Calu3 (cell line): ENCODE measurements at regions not wholly inside any gene's neighbourhood (a gene's known extent, or its start where the extent isn't known, plus 50 kb on each side); places are given as distances from the start of the nearest gene placed in this dataset.
"Not testable (repeated sequence)": the region's sequence is repeated elsewhere in the genome, so short reads cannot be mapped to it uniquely, and the experiment has no call there.

Source experiments
- BruUV-seq: library from RNA; stranded (reverse); fragments of 400-500 nt; replicated peaks from 2 replicates; lab custom pipeline; 2021; lab: Mats Ljungman, UMichigan
- CTCF ChIA-PET: fragments of 300-600 bp; sonication (Branson Sonifier 250); formaldehyde crosslinking; loops from one replicate; lab custom pipeline; 2022; ENCODE audit warnings: antibody characterized with exemption; lab: Charles Lee
- DNase-seq: peaks from one replicate; pipeline ENCODE4 v3.0.0; 2022
- H3K27ac Mint-ChIP-seq: one replicate; pipeline ENCODE4 v1.8.0; 2022; ENCODE audit warnings: mixed read lengths; ENCODE audit not compliant: unreplicated experiment
- H3K27me3 Mint-ChIP-seq: one replicate; pipeline ENCODE4 v1.8.0; 2022; ENCODE audit warnings: mixed read lengths; ENCODE audit not compliant: unreplicated experiment
- H3K36me3 Mint-ChIP-seq: one replicate; pipeline ENCODE4 v1.8.0; 2022; ENCODE audit warnings: mild to moderate bottlenecking, moderate library complexity, mixed read lengths; ENCODE audit not compliant: insufficient read depth, unreplicated experiment
- H3K4me1 Mint-ChIP-seq: one replicate; pipeline ENCODE4 v1.8.0; 2022; ENCODE audit warnings: mild to moderate bottlenecking, low read depth, mixed read lengths; ENCODE audit not compliant: unreplicated experiment
- H3K4me3 Mint-ChIP-seq: one replicate; pipeline ENCODE4 v1.8.0; 2022; ENCODE audit warnings: mild to moderate bottlenecking, low read depth, moderate library complexity, mixed read lengths; ENCODE audit not compliant: unreplicated experiment
- H3K9me3 Mint-ChIP-seq: one replicate; pipeline ENCODE4 v1.8.0; 2022; ENCODE audit warnings: low read depth, mixed read lengths; ENCODE audit not compliant: unreplicated experiment
- CTCF ChIP-seq: fragments of 200-600 bp; IDR thresholded peaks from one replicate; pipeline ENCODE4 v1.8.0; 2022; ENCODE audit warnings: antibody characterized with exemption; ENCODE audit not compliant: unreplicated experiment
- intact Hi-C: fragments of 100-400 bp; cut with micrococcal nuclease; formaldehyde crosslinking; loops from one replicate; pipeline ENCODE4 v1.10.0; 2022; ENCODE audit not compliant: unreplicated experiment

DNA sequence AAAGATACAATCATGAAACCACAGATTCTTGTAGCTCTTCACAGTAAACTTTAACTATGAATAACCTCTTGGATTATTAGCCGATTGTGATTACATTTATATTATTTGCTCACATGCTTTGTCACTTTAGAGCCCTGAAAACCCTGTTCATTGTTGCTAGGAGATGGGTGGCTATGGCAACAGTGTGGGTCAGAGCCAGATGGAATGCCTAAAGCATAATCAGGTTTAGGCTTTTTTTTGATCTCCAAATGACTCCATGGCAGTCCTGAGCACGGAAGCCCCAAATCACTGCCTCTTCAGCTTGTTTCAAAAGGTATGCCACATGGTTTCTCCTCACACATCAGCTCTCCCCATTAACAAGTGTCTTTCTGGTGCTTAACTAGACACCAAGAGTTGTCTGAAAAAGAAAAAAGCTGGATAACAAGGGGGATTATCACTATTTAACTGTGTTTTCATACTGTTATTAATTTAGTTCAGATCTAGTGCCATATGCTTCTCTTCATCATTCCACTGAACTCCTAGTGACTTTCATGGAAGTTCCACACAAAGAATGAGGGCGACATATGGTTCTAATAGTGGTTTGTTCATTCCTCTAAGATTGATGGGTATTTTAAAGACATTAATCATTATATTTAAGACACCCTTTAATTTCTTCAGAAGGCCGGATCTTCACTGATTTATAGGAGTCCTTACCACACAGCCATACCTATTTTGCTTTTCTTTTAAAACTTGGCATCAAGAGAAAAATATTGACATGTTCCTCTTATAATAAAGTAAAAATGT is 88.8 kb upstream of the PAM start:
- no peak for TF ChIP-seq CTCF
- Mint-ChIP-seq H3K9me3 (no peaks in the 10 kb centered on the region), H3K4me1 (peaks cover 7% of the 10 kb centered on the region), H3K36me3 (no peaks in the 10 kb centered on the region), H3K27me3 (no peaks in the 10 kb centered on the region), H3K27ac (no peak overlapping the region), H3K4me3 (no peak overlapping the region)
- intact Hi-C loops: loop anchor here (5.0 kb wide), 1 partner anchor 84 kb away; no protein-coding TSS in a partner anchor
- no peak for DNase-seq
- BruUV-seq: no TSS peak
- CTCF ChIA-PET: no interaction called here

GRCh38 chr5:102668220-102668932 is 86.7 kb upstream of the PAM start:
- Mint-ChIP-seq H3K4me3 (no peak overlapping the region), H3K27ac (no peak overlapping the region), H3K27me3 (no peaks in the 10 kb centered on the region), H3K36me3 (no peaks in the 10 kb centered on the region), H3K9me3 (no peaks in the 10 kb centered on the region), H3K4me1 (peaks cover 7% of the 10 kb centered on the region)
- intact Hi-C loops: loop anchor here (5.0 kb wide), 1 partner anchor 86 kb away; no protein-coding TSS in a partner anchor
- no peak for DNase-seq
- BruUV-seq: no TSS peak
- no peak for TF ChIP-seq CTCF
- CTCF ChIA-PET: interaction anchor here (0.5 kb wide), 1 partner anchor 301 kb away, joined by 3 read pairs; no protein-coding TSS in a partner anchor

DNA sequence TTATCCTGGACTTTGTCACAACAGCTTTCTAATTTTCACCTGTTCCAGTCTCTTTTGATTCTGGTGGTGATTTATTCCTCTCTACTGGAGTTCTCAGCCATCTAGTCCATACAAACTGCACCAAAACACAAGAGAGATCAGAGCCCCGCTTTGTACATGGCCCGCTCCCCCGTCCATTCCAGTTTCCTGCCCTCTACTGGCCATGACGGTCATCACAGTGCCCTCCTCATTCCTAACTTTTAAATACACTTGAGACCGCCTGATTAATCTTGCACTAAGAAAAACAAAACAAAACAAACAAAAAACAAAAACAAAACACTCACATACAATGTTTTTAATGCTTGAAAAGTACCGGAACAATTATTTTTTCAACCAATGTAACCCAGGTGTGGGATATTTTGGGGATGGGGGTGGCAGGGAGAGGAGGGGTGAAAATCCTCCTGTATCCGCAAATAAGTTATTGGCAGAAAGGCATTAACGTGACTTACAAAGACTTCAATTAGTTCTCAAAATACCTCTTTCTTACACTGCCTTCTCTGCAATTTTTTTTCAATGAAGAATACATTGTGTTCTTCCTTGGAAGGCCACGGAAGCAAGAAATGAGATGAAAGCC is 84.8 kb upstream of the PAM start:
- no TSS peak for BruUV-seq
- peaks cover 7% of the 10 kb centered on the region for H3K4me1 Mint-ChIP-seq
- CTCF ChIA-PET: no interaction called here
- DNase-seq: peak; percentile 40
- TF ChIP-seq CTCF: peak; percentile 66
- H3K9me3 Mint-ChIP-seq: no peaks in the 10 kb centered on the region
- no peak overlapping the region for H3K27ac Mint-ChIP-seq
- H3K36me3 Mint-ChIP-seq: no peaks in the 10 kb centered on the region
- no peak overlapping the region for H3K4me3 Mint-ChIP-seq
- intact Hi-C loops: no loop called here
- H3K27me3 Mint-ChIP-seq: no peaks in the 10 kb centered on the region

DNA sequence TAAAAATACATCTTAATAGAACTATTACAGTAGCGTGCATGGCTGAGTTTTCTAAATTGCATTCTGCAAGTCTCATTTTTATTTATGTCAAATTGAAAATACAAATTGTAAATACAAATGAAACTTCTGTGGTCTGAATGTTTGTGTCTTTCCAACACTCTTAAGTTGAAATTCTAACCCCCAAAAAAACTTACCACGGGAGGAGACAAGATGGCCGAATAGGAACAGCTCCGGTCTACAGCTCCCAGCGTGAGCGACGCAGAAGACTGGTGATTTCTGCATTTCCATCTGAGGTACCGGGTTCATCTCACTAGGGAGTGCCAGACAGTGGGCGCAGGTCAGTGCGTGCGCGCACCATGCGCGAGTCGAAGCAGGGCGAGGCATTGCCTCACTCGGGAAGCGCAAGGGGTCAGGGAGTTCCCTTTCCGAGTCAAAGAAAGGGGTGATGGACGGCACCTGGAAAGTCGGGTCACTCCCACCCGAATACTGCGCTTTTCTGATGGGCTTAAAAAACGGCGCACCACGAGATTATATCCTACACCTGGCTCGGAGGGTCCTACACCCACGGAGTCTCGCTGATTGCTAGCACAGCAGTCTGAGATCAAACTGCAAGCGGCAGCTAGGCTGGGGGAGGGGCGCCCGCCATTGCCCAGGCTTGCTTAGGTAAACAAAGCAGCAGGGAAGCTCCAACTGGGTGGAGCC is 83.9 kb upstream of the PAM start:
- H3K4me1 Mint-ChIP-seq, H3K27ac Mint-ChIP-seq, intact Hi-C loops, DNase-seq, H3K27me3 Mint-ChIP-seq, BruUV-seq, H3K36me3 Mint-ChIP-seq, H3K9me3 Mint-ChIP-seq, H3K4me3 Mint-ChIP-seq, CTCF ChIA-PET: not testable (repeated sequence)
